Fibroblast of lung (primary cell): ENCODE measurements at regions not wholly inside any gene's neighbourhood (a gene's known extent, or its start where the extent isn't known, plus 50 kb on each side); places are given as distances from the start of the nearest gene placed in this dataset.

Source experiments
- CTCF ChIP-seq, 2 donors: IDR thresholded peaks in 1 of 2; conservative IDR thresholded peaks in 1 of 2; 1 replicate in 1 of 2; 2 replicates in 1 of 2; pipeline ENCODE4 v1.5.1; 2011 to 2012; ENCODE audit warnings: low read length in 2 of 2, control low read depth in 1 of 2, inconsistent platforms in 1 of 2, low read depth in 1 of 2, mild to moderate bottlenecking in 1 of 2
- EZH2 ChIP-seq: IDR thresholded peaks from 2 replicates; pipeline ENCODE4 v1.5.1; 2012; ENCODE audit warnings: low read length, control low read depth, mild to moderate bottlenecking; ENCODE audit errors: missing control alignments

- no peak for TF ChIP-seq CTCF (conservative IDR thresholded peaks at IDR 0.05 in 1 of 2, IDR thresholded peaks at IDR 0.05 in 1 of 2; ENCODE audit: low read depth in 1 of 2, low read length in 2 of 2)
- TF ChIP-seq EZH2, result no peak
Observed at GRCh38 chr9:107906074-107906473, 416.5 kb upstream of the KLF4 start.
